ENCODE measurements at regions not wholly inside any gene's neighbourhood (a gene's known extent, or its start where the extent isn't known, plus 50 kb on each side); places are given as distances from the start of the nearest gene placed in this dataset.
A peak's percentile ranks its signal among the peaks of the same experiment; 100 is the strongest.
"Not testable (repeated sequence)": the region's sequence is repeated elsewhere in the genome, so short reads cannot be mapped to it uniquely, and the experiment has no call there.

DNA sequence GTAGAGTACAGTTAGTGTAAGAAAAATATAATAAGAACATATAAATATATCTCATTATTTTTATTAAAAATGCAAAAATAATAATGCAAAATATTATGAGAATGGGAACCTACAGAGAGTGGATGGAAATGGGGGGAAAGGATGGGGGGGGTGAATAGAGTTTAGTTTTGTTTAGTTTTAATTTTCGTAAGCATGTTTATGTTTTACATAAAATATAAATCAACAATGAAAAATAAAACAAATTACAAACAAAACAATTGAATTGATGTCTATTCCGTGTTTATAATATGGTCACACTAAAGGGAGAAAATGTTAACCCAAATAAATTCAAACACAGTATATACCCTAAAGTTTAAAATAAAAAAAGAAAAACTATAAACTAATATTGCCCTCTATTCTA, 1717.4 kb upstream of the SPRY2 start:
- Histone ChIP-seq H3K4me1 (no peaks in the 10 kb centered on the region), H3K9me3 (replicated peaks) (no peaks in the 10 kb centered on the region; the same call in 1 of the 2 replicates), H3K27ac (no peak overlapping the region), H3K27me3 (no peaks in the 10 kb centered on the region), H3K4me3 (no peak overlapping the region), H3K36me3 (no peaks in the 10 kb centered on the region)
- no peak for DNase-seq

DNA sequence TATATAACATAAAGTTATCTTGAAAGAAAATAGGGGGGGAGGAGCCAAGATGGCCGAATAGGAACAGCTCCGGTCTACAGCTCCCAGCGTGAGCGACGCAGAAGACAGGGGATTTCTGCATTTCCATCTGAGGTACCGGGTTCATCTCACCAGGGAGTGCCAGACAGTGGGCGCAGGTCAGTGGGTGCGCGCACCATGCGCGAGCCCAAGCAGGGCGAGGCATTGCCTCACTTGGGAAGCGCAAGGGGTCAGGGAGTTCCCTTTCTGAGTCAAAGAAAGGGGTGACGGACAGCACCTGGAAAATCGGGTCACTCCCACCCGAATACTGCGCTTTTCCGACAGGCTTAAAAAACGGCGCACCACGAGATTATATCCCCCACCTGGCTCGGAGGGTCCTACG, 1704.4 kb upstream of the SPRY2 start:
- not testable (repeated sequence) for H3K4me1 ChIP-seq; H3K9me3 ChIP-seq (replicated peaks); H3K27ac ChIP-seq; H3K36me3 ChIP-seq; H3K4me3 ChIP-seq; DNase-seq; H3K27me3 ChIP-seq

- Histone ChIP-seq H3K27ac (no peak overlapping the region), H3K9me3 (replicated peaks) (no peaks in the 10 kb centered on the region)
Observed at GRCh38 chr13:82036602-82037001, 1695.7 kb upstream of the SPRY2 start.

DNA sequence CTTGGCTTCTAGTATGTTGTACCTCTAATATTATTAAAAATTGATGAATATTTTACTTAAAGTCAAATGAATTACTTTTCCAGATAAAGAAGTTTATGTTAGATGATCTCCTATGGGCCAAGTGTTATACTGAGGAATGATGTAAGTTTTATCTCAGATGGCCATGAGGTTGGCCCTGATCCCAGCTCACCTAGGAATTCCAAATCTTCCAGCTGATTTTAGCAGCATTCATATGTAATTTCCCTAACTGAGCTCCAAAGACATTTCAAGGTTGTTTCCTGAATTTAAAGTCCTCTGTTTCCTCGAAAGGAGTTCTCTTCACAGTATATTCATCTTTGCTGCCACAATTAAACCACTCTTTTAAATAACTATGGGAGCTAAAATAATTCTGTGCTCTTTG, 1670.4 kb upstream of the SPRY2 start:
- peak in 1 of 2 experiments; percentile 12 for DNase-seq
- H3K4me3 ChIP-seq, result no peak overlapping the region
- no peaks in the 10 kb centered on the region for H3K36me3 ChIP-seq
- no peaks in the 10 kb centered on the region for H3K27me3 ChIP-seq
- H3K9me3 ChIP-seq (replicated peaks), result no peaks in the 10 kb centered on the region
- H3K4me1 ChIP-seq, result peaks cover 9% of the 10 kb centered on the region
- no peak overlapping the region for H3K27ac ChIP-seq

More at GRCh38 chr13:82036602-82037001, 1695.7 kb upstream of the SPRY2 start:
- Histone ChIP-seq H3K4me1 (no peaks in the 10 kb centered on the region), H3K4me3 (no peak overlapping the region), H3K27me3 (no peaks in the 10 kb centered on the region), H3K36me3 (no peaks in the 10 kb centered on the region)
- DNase-seq, result no peak

GRCh38 chr13:82010780-82011179, 1669.9 kb upstream of the SPRY2 start:
- Histone ChIP-seq H3K36me3 (no peaks in the 10 kb centered on the region), H3K27ac (no peak overlapping the region), H3K27me3 (no peaks in the 10 kb centered on the region), H3K4me3 (no peak overlapping the region), H3K4me1 (peaks cover 9% of the 10 kb centered on the region), H3K9me3 (replicated peaks) (no peaks in the 10 kb centered on the region)
- no peak for DNase-seq

- H3K9me3 ChIP-seq (replicated peaks), result no peaks in the 10 kb centered on the region
- no peak for DNase-seq
- no peak overlapping the region for H3K27ac ChIP-seq
- no peaks in the 10 kb centered on the region for H3K36me3 ChIP-seq
- no peaks in the 10 kb centered on the region for H3K27me3 ChIP-seq
- H3K4me3 ChIP-seq, result no peak overlapping the region
- H3K4me1 ChIP-seq, result no peaks in the 10 kb centered on the region
Observed at GRCh38 chr13:82002710-82003109, 1661.8 kb upstream of the SPRY2 start.

GRCh38 chr13:81995316-81995715, 1654.4 kb upstream of the SPRY2 start:
- no peaks in the 10 kb centered on the region for H3K9me3 ChIP-seq (replicated peaks)
- no peaks in the 10 kb centered on the region for H3K27me3 ChIP-seq
- no peak for DNase-seq
- no peak overlapping the region for H3K4me3 ChIP-seq
- no peaks in the 10 kb centered on the region for H3K4me1 ChIP-seq
- no peaks in the 10 kb centered on the region for H3K36me3 ChIP-seq
- H3K27ac ChIP-seq, result no peak overlapping the region

DNA sequence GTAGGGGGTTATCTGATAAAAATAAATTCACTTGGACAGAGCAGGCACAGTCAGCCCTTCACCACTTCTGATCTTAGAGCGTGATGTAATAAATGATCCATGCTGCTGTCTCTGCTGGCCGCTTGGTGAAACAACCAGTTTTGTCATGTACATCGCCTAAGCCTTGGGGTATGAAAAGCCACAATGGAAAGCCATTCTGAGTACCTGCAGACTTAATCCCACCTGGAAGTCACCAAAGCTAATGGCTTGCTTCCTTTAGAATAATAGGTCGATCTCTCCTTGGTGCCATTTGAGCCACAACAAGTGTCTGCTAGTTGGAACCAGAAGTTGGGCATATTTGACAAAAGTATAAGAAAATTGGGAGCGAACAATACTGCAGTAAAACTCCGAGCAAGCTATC, 1649.7 kb upstream of the SPRY2 start:
- no peak overlapping the region for H3K4me3 ChIP-seq
- no peaks in the 10 kb centered on the region for H3K27me3 ChIP-seq
- DNase-seq, result no peak
- no peaks in the 10 kb centered on the region for H3K4me1 ChIP-seq
- no peak overlapping the region for H3K27ac ChIP-seq
- no peaks in the 10 kb centered on the region for H3K36me3 ChIP-seq
- no peaks in the 10 kb centered on the region for H3K9me3 ChIP-seq (replicated peaks)

GRCh38 chr13:81988567-81988966, 1647.6 kb upstream of the SPRY2 start:
- no peaks in the 10 kb centered on the region for H3K36me3 ChIP-seq
- H3K27ac ChIP-seq, result no peak overlapping the region
- H3K9me3 ChIP-seq (replicated peaks), result no peaks in the 10 kb centered on the region
- no peaks in the 10 kb centered on the region for H3K4me1 ChIP-seq
- H3K27me3 ChIP-seq, result no peaks in the 10 kb centered on the region
- DNase-seq, result no peak
- no peak overlapping the region for H3K4me3 ChIP-seq

- Histone ChIP-seq H3K9me3 (replicated peaks) (no peaks in the 10 kb centered on the region), H3K27me3 (no peaks in the 10 kb centered on the region), H3K4me1 (no peaks in the 10 kb centered on the region), H3K4me3 (no peak overlapping the region), H3K27ac (no peak overlapping the region), H3K36me3 (no peaks in the 10 kb centered on the region)
- no peak for DNase-seq
Observed at GRCh38 chr13:81987677-81988357, 1646.9 kb upstream of the SPRY2 start.

GRCh38 chr13:81987159-81987558, 1646.2 kb upstream of the SPRY2 start:
- no peaks in the 10 kb centered on the region for H3K9me3 ChIP-seq (replicated peaks)
- no peaks in the 10 kb centered on the region for H3K27me3 ChIP-seq
- H3K27ac ChIP-seq, result no peak overlapping the region

GRCh38 chr13:81986308-81986707, 1645.4 kb upstream of the SPRY2 start:
- H3K9me3 ChIP-seq (replicated peaks), result no peaks in the 10 kb centered on the region
- H3K27ac ChIP-seq, result no peak overlapping the region
- H3K4me3 ChIP-seq, result no peak overlapping the region
- no peak for DNase-seq
- H3K4me1 ChIP-seq, result no peaks in the 10 kb centered on the region
- no peaks in the 10 kb centered on the region for H3K27me3 ChIP-seq
- H3K36me3 ChIP-seq, result no peaks in the 10 kb centered on the region

More at GRCh38 chr13:81987159-81987558, 1646.2 kb upstream of the SPRY2 start:
- Histone ChIP-seq H3K36me3 (no peaks in the 10 kb centered on the region), H3K4me1 (no peaks in the 10 kb centered on the region), H3K4me3 (no peak overlapping the region)
- DNase-seq, result peak in 1 of 2 experiments; percentile 10

DNA sequence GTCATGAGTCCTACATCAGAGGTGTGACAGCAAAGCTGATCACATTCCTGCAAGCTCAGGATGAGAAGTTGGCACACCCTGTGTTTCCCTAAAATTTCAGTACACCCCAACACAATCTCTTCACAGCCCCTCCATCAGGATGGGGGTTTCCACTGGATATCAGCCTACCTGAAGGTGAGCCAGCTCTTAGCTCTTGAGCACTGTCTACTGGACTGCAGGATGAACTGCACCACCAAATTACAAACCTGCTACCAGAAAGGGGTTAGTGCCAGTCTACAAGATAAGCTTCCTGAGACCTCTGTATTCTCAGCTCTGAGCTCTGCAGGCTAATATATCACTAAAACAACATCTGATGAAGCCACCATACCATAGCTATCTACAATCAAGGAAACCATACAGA, 1616.2 kb upstream of the SPRY2 start:
- Histone ChIP-seq H3K27ac (no peak overlapping the region), H3K4me3 (no peak overlapping the region), H3K36me3 (no peaks in the 10 kb centered on the region), H3K27me3 (no peaks in the 10 kb centered on the region), H3K9me3 (replicated peaks) (no peaks in the 10 kb centered on the region), H3K4me1 (no peaks in the 10 kb centered on the region)
- peak in 1 of 2 experiments; percentile 6 for DNase-seq

- Histone ChIP-seq H3K4me3 (no peak overlapping the region), H3K36me3 (no peaks in the 10 kb centered on the region), H3K27me3 (no peaks in the 10 kb centered on the region), H3K27ac (no peak overlapping the region), H3K4me1 (no peaks in the 10 kb centered on the region), H3K9me3 (replicated peaks) (no peaks in the 10 kb centered on the region)
- DNase-seq, result peak; percentile 4 to 65
Observed at GRCh38 chr13:81929988-81930387, 1589.1 kb upstream of the SPRY2 start.

DNA sequence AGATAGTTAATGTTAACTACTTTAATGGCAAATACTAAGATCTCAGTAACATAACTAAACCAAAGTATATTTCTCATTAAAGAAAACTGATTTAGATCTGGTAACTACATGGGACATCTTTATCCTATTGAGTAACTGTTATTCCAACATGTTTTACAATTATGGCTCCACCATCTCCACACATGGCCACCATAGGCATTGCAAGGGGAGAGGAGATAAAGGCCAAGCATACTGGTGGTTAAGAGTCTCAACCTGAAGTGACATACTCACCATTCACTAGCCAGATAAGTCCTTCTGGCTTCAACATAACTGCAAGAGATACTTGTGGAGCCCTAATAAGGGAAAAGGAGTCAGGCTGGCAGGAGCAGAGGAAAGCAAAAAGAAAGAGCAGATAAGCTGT, 1586.4 kb upstream of the SPRY2 start:
- no peaks in the 10 kb centered on the region for H3K27me3 ChIP-seq
- no peak overlapping the region for H3K4me3 ChIP-seq
- H3K36me3 ChIP-seq, result no peaks in the 10 kb centered on the region
- H3K4me1 ChIP-seq, result no peaks in the 10 kb centered on the region
- peak in 1 of 2 experiments; percentile 1 for DNase-seq
- no peak overlapping the region for H3K27ac ChIP-seq
- H3K9me3 ChIP-seq (replicated peaks), result no peaks in the 10 kb centered on the region

- Histone ChIP-seq H3K4me3 (no peak overlapping the region), H3K9me3 (replicated peaks) (no peaks in the 10 kb centered on the region), H3K4me1 (no peaks in the 10 kb centered on the region), H3K27ac (no peak overlapping the region), H3K36me3 (no peaks in the 10 kb centered on the region), H3K27me3 (no peaks in the 10 kb centered on the region)
- no peak for DNase-seq
Observed at GRCh38 chr13:81917810-81918209, 1576.9 kb upstream of the SPRY2 start.
